GM23338 (cell line): ENCODE measurements at regions not wholly inside any gene's neighbourhood (a gene's known extent, or its start where the extent isn't known, plus 50 kb on each side); places are given as distances from the start of the nearest gene placed in this dataset.

Experiments used
- ATAC-seq: fragments of 200-7000 bp; cut with Tn5 transposase; 3 replicates; pipeline ENCODE4 v1.9.1; 2020
- DNase-seq: peaks from one replicate; pipeline ENCODE4 v3.0.0-alpha.2; 2015; ENCODE audit warnings: low spot score
- H2AFZ ChIP-seq: fragments of 200-600 bp; sonication (generic); 2 replicates; pipeline ENCODE4 v1.8.0; 2016; ENCODE audit warnings: antibody characterized with exemption, mild to moderate bottlenecking, moderate library complexity
- H3F3A ChIP-seq: fragments of 200-600 bp; sonication (generic); replicated peaks from 2 replicates; pipeline ENCODE4 v1.8.0; 2017; ENCODE audit warnings: antibody characterized with exemption, mixed run types, low read depth
- H3K27ac ChIP-seq: fragments of 200-600 bp; sonication (generic); 2 replicates; pipeline ENCODE4 v1.6.1; 2016; ENCODE audit warnings: low read depth
- H3K27me3 ChIP-seq: fragments of 200-600 bp; sonication (generic); 2 replicates; pipeline ENCODE4 v1.8.0; 2016; ENCODE audit warnings: mild to moderate bottlenecking, mixed run types, moderate library complexity; ENCODE audit not compliant: insufficient read depth
- H3K36me3 ChIP-seq: fragments of 200-600 bp; sonication (generic); 2 replicates; pipeline ENCODE4 v1.8.0; 2016; ENCODE audit warnings: mild to moderate bottlenecking; ENCODE audit not compliant: insufficient read depth
- H3K4me1 ChIP-seq: fragments of 200-600 bp; sonication (generic); 2 replicates; pipeline ENCODE4 v1.8.0; 2016; ENCODE audit warnings: mild to moderate bottlenecking, moderate library complexity; ENCODE audit not compliant: insufficient read depth
- H3K4me2 ChIP-seq: fragments of 200-600 bp; sonication (generic); 2 replicates; pipeline ENCODE4 v1.7.1; 2017; ENCODE audit warnings: mixed run types
- H3K4me3 ChIP-seq: fragments of 200-600 bp; sonication (generic); 2 replicates; pipeline ENCODE4 v1.6.1; 2016; ENCODE audit warnings: mixed run types
- H3K79me2 ChIP-seq: fragments of 200-600 bp; sonication (generic); replicated peaks from 2 replicates; pipeline ENCODE4 v1.8.0; 2017; ENCODE audit warnings: mild to moderate bottlenecking; ENCODE audit not compliant: insufficient read depth
- H3K9me2 ChIP-seq: fragments of 200-600 bp; sonication (generic); 2 replicates; pipeline ENCODE4 v1.8.0; 2017; ENCODE audit not compliant: insufficient read depth
- H4K20me1 ChIP-seq: fragments of 200-600 bp; sonication (generic); replicated peaks from 2 replicates; pipeline ENCODE4 v1.8.0; 2017; ENCODE audit warnings: mild to moderate bottlenecking; ENCODE audit not compliant: insufficient read depth
- H3K27ac Mint-ChIP-seq: 2 replicates; pipeline ENCODE4 v1.8.0; 2020; ENCODE audit warnings: inconsistent platforms, mild to moderate bottlenecking, moderate library complexity, mixed read lengths
- H3K27me3 Mint-ChIP-seq: 3 replicates; pipeline ENCODE4 v1.8.0; 2022; ENCODE audit warnings: low read depth, mild to moderate bottlenecking, moderate library complexity, mixed read lengths, inconsistent platforms; ENCODE audit not compliant: insufficient read depth, poor library complexity
- H3K36me3 Mint-ChIP-seq: 3 replicates; pipeline ENCODE4 v1.8.0; 2021; ENCODE audit warnings: low read depth, mild to moderate bottlenecking, inconsistent platforms, moderate library complexity, mixed read lengths
- H3K4me1 Mint-ChIP-seq: 3 replicates; pipeline ENCODE4 v1.8.0; 2020; ENCODE audit warnings: mild to moderate bottlenecking, inconsistent platforms, mixed read lengths
- H3K4me3 Mint-ChIP-seq: 3 replicates; pipeline ENCODE4 v1.8.0; 2021; ENCODE audit warnings: moderate library complexity, mild to moderate bottlenecking, inconsistent platforms, mixed read lengths
- H3K9me3 Mint-ChIP-seq: 3 replicates; pipeline ENCODE4 v1.8.0; 2020; ENCODE audit warnings: moderate library complexity, mild to moderate bottlenecking, inconsistent platforms, mixed read lengths
- CREB1 ChIP-seq: fragments of 250-450 bp; sonication (Bioruptor Pico); IDR thresholded peaks from 2 replicates; pipeline ENCODE4 v1.5.0; 2020; ENCODE audit warnings: low read depth, mild to moderate bottlenecking, moderate library complexity
- EZH2 ChIP-seq: fragments of 200-600 bp; sonication (generic); IDR thresholded peaks from one replicate; pipeline ENCODE4 v1.8.0; 2017; ENCODE audit warnings: antibody characterized with exemption, mild to moderate bottlenecking, low read depth; ENCODE audit not compliant: unreplicated experiment
- EZH2phosphoT487 ChIP-seq: fragments of 200-600 bp; sonication (generic); IDR thresholded peaks from one replicate; pipeline ENCODE4 v1.8.1; 2018; ENCODE audit warnings: antibody characterized with exemption; ENCODE audit not compliant: unreplicated experiment
- JUNB ChIP-seq: IDR thresholded peaks from one replicate; pipeline ENCODE4 v1.6.1; 2016; ENCODE audit warnings: antibody characterized with exemption; ENCODE audit not compliant: unreplicated experiment
- NANOG ChIP-seq: IDR thresholded peaks from 2 replicates; pipeline ENCODE4 v1.6.1; 2016; ENCODE audit warnings: antibody characterized with exemption, borderline replicate concordance
- POLR2AphosphoS5 ChIP-seq: IDR thresholded peaks from 2 replicates; pipeline ENCODE4 v1.6.1; 2016; ENCODE audit warnings: antibody characterized with exemption, low read depth
- STAT1 ChIP-seq: IDR thresholded peaks from one replicate; pipeline ENCODE4 v1.6.1; 2016; ENCODE audit warnings: antibody characterized with exemption; ENCODE audit not compliant: unreplicated experiment
- ZNF114 ChIP-seq: fragments of 250-450 bp; sonication (Bioruptor Pico); IDR thresholded peaks from 2 replicates; pipeline ENCODE4 v1.5.0; 2020; ENCODE audit warnings: mild to moderate bottlenecking, moderate library complexity
- ZNF331 ChIP-seq: fragments of 250-450 bp; sonication (Bioruptor Pico); IDR thresholded peaks from 2 replicates; pipeline ENCODE4 v1.5.0; 2020; ENCODE audit warnings: low read depth, mild to moderate bottlenecking, moderate library complexity
- TF ChIP-seq, protein P1 (sequence below), 2 experiments: fragments of 200-600 bp in 1 of 2; sonication (generic) in 1 of 2; conservative IDR thresholded peaks; 2 replicates each; pipeline versions ENCODE4 v1.5.1 to v1.6.1; 2016 to 2017; ENCODE audit warnings: antibody characterized with exemption in 2 of 2, low read depth in 2 of 2, mild to moderate bottlenecking in 2 of 2, moderate library complexity in 1 of 2
- TF ChIP-seq, protein P2 (sequence below): IDR thresholded peaks from 2 replicates; pipeline ENCODE4 v1.6.1; 2016; ENCODE audit warnings: antibody characterized with exemption
- TF ChIP-seq, protein P3 (sequence below): IDR thresholded peaks from one replicate; pipeline ENCODE4 v1.6.1; 2018; ENCODE audit warnings: antibody characterized with exemption; ENCODE audit not compliant: unreplicated experiment
- TF ChIP-seq, protein P4 (sequence below): fragments of 250-450 bp; sonication (Bioruptor Pico); IDR thresholded peaks from 2 replicates; pipeline ENCODE4 v1.5.0; 2020; ENCODE audit warnings: mild to moderate bottlenecking, moderate library complexity

DNA sequence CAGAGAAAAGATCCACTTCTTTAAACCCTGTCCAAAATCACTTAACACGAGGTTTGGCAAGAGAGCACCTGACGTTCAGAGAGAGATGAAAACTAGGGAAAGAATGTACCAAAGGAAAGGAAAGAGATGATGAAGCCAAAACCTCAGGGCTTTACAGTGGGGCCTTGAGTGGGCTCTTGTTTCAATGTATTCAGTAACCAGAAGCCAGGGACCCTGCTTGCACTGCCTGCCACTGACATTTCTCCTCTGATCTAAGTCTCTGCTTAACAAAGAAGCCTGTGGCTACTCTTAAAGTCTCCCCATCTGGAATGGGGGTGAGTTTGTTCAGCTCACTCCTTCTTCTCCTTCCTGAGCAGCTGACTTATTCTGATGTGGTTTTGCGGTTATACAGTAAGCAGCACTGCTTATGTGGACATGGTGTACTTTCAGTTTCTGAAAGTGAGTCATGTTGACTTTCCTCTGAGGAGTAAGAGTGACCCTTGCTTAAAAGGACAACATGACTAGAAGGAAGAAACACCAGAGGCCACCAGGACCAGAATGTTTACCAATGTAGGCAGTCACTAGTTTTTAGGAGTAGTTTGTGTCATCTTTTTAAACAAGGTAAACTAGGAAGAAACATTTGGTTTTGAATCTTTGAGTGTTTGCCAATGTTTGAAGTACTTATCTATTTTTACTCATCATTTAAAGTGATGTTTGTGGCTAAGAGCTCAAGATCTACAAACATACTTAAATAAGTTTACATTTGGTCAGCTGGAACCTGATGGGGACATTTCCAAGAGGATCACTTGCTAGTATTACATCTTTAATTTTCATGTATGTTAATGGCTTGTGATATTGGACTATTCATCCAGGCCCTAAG, 87.4 kb downstream of the FASLG start:
- Histone ChIP-seq H3K27ac (no peak overlapping the region), H3K36me3 (no peaks in the 10 kb centered on the region), H3K27me3 (no peaks in the 10 kb centered on the region), H3K4me2 (no peak overlapping the region), H3F3A (no peaks in the 10 kb centered on the region), H4K20me1 (no peaks in the 10 kb centered on the region), H3K79me2 (no peaks in the 10 kb centered on the region), H3K4me1 (no peaks in the 10 kb centered on the region), H3K9me2 (no peaks in the 10 kb centered on the region), H3K4me3 (no peak overlapping the region), H2AFZ (no peak overlapping the region)
- DNase-seq (no peak), ATAC-seq (no peak)
- Mint-ChIP-seq H3K4me3 (no peak overlapping the region), H3K27me3 (peaks cover 7% of the 10 kb centered on the region), H3K36me3 (no peaks in the 10 kb centered on the region), H3K9me3 (no peaks in the 10 kb centered on the region), H3K27ac (no peak overlapping the region), H3K4me1 (no peaks in the 10 kb centered on the region; the same call in 2 of the 3 replicates)
- TF ChIP-seq, protein P1, sequence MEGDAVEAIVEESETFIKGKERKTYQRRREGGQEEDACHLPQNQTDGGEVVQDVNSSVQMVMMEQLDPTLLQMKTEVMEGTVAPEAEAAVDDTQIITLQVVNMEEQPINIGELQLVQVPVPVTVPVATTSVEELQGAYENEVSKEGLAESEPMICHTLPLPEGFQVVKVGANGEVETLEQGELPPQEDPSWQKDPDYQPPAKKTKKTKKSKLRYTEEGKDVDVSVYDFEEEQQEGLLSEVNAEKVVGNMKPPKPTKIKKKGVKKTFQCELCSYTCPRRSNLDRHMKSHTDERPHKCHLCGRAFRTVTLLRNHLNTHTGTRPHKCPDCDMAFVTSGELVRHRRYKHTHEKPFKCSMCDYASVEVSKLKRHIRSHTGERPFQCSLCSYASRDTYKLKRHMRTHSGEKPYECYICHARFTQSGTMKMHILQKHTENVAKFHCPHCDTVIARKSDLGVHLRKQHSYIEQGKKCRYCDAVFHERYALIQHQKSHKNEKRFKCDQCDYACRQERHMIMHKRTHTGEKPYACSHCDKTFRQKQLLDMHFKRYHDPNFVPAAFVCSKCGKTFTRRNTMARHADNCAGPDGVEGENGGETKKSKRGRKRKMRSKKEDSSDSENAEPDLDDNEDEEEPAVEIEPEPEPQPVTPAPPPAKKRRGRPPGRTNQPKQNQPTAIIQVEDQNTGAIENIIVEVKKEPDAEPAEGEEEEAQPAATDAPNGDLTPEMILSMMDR (conservative IDR thresholded peaks at IDR 0.05; ENCODE audit: low read depth in 2 of 2), result no peak
- TF ChIP-seq EZH2phosphoT487 (no peak), POLR2AphosphoS5 (no peak), CREB1 (CRISPR knock-in tag) (no peak), ZNF114 (no peak), STAT1 (no peak), NANOG (no peak), EZH2 (no peak), JUNB (no peak), ZNF331 (CRISPR knock-in tag) (no peak)
- TF ChIP-seq, protein P2, sequence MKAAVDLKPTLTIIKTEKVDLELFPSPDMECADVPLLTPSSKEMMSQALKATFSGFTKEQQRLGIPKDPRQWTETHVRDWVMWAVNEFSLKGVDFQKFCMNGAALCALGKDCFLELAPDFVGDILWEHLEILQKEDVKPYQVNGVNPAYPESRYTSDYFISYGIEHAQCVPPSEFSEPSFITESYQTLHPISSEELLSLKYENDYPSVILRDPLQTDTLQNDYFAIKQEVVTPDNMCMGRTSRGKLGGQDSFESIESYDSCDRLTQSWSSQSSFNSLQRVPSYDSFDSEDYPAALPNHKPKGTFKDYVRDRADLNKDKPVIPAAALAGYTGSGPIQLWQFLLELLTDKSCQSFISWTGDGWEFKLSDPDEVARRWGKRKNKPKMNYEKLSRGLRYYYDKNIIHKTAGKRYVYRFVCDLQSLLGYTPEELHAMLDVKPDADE, result no peak
- TF ChIP-seq, protein P3, sequence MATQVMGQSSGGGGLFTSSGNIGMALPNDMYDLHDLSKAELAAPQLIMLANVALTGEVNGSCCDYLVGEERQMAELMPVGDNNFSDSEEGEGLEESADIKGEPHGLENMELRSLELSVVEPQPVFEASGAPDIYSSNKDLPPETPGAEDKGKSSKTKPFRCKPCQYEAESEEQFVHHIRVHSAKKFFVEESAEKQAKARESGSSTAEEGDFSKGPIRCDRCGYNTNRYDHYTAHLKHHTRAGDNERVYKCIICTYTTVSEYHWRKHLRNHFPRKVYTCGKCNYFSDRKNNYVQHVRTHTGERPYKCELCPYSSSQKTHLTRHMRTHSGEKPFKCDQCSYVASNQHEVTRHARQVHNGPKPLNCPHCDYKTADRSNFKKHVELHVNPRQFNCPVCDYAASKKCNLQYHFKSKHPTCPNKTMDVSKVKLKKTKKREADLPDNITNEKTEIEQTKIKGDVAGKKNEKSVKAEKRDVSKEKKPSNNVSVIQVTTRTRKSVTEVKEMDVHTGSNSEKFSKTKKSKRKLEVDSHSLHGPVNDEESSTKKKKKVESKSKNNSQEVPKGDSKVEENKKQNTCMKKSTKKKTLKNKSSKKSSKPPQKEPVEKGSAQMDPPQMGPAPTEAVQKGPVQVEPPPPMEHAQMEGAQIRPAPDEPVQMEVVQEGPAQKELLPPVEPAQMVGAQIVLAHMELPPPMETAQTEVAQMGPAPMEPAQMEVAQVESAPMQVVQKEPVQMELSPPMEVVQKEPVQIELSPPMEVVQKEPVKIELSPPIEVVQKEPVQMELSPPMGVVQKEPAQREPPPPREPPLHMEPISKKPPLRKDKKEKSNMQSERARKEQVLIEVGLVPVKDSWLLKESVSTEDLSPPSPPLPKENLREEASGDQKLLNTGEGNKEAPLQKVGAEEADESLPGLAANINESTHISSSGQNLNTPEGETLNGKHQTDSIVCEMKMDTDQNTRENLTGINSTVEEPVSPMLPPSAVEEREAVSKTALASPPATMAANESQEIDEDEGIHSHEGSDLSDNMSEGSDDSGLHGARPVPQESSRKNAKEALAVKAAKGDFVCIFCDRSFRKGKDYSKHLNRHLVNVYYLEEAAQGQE, result no peak
- TF ChIP-seq, protein P4, sequence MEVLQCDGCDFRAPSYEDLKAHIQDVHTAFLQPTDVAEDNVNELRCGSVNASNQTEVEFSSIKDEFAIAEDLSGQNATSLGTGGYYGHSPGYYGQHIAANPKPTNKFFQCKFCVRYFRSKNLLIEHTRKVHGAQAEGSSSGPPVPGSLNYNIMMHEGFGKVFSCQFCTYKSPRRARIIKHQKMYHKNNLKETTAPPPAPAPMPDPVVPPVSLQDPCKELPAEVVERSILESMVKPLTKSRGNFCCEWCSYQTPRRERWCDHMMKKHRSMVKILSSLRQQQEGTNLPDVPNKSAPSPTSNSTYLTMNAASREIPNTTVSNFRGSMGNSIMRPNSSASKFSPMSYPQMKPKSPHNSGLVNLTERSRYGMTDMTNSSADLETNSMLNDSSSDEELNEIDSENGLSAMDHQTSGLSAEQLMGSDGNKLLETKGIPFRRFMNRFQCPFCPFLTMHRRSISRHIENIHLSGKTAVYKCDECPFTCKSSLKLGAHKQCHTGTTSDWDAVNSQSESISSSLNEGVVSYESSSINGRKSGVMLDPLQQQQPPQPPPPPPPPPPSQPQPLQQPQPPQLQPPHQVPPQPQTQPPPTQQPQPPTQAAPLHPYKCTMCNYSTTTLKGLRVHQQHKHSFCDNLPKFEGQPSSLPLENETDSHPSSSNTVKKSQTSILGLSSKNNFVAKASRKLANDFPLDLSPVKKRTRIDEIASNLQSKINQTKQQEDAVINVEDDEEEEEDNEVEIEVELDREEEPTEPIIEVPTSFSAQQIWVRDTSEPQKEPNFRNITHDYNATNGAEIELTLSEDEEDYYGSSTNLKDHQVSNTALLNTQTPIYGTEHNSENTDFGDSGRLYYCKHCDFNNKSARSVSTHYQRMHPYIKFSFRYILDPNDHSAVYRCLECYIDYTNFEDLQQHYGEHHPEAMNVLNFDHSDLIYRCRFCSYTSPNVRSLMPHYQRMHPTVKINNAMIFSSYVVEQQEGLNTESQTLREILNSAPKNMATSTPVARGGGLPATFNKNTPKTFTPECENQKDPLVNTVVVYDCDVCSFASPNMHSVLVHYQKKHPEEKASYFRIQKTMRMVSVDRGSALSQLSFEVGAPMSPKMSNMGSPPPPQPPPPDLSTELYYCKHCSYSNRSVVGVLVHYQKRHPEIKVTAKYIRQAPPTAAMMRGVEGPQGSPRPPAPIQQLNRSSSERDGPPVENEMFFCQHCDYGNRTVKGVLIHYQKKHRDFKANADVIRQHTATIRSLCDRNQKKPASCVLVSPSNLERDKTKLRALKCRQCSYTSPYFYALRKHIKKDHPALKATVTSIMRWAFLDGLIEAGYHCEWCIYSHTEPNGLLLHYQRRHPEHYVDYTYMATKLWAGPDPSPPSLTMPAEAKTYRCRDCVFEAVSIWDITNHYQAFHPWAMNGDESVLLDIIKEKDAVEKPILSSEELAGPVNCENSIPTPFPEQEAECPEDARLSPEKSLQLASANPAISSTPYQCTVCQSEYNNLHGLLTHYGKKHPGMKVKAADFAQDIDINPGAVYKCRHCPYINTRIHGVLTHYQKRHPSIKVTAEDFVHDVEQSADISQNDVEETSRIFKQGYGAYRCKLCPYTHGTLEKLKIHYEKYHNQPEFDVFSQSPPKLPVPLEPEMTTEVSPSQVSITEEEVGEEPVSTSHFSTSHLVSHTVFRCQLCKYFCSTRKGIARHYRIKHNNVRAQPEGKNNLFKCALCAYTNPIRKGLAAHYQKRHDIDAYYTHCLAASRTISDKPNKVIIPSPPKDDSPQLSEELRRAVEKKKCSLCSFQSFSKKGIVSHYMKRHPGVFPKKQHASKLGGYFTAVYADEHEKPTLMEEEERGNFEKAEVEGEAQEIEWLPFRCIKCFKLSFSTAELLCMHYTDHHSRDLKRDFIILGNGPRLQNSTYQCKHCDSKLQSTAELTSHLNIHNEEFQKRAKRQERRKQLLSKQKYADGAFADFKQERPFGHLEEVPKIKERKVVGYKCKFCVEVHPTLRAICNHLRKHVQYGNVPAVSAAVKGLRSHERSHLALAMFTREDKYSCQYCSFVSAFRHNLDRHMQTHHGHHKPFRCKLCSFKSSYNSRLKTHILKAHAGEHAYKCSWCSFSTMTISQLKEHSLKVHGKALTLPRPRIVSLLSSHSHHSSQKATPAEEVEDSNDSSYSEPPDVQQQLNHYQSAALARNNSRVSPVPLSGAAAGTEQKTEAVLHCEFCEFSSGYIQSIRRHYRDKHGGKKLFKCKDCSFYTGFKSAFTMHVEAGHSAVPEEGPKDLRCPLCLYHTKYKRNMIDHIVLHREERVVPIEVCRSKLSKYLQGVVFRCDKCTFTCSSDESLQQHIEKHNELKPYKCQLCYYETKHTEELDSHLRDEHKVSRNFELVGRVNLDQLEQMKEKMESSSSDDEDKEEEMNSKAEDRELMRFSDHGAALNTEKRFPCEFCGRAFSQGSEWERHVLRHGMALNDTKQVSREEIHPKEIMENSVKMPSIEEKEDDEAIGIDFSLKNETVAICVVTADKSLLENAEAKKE (CRISPR knock-in tag), result no peak
